Spleen (tissue), 11 donors: ENCODE measurements at regions not wholly inside any gene's neighbourhood (a gene's known extent, or its start where the extent isn't known, plus 50 kb on each side); places are given as distances from the start of the nearest gene placed in this dataset.

ENCODE experiments used
- DNase-seq: peaks from one replicate; pipeline ENCODE4 v3.0.0-alpha.2; 2020
- H3K27ac ChIP-seq, 8 donors: fragments of 200-600 bp; sonication (generic) in 7 of 8; 1 replicate in 4 of 8; 2 replicates in 4 of 8; pipeline versions ENCODE4 v1.5.0 to v1.8.0; 2016 to 2021; ENCODE audit warnings: inconsistent platforms in 4 of 8, mild to moderate bottlenecking in 4 of 8, moderate library complexity in 1 of 8
- H3K27me3 ChIP-seq, 7 donors: fragments of 200-600 bp; sonication (generic) in 6 of 7; replicated peaks in 1 of 7; 1 replicate in 4 of 7; 2 replicates in 3 of 7; pipeline versions ENCODE4 v1.5.0 to v1.8.0; 2016 to 2021; ENCODE audit warnings: inconsistent platforms in 3 of 7, mild to moderate bottlenecking in 1 of 7
- H3K36me3 ChIP-seq, 6 donors: fragments of 200-600 bp; sonication (generic) in 5 of 6; 1 replicate in 4 of 6; 2 replicates in 2 of 6; pipeline versions ENCODE4 v1.5.0 to v1.8.0; 2016 to 2021; ENCODE audit warnings: inconsistent platforms in 2 of 6
- H3K4me1 ChIP-seq, 6 donors: fragments of 200-600 bp; sonication (generic) in 5 of 6; 1 replicate in 3 of 6; 2 replicates in 3 of 6; pipeline versions ENCODE4 v1.5.0 to v1.8.0; 2016 to 2021; ENCODE audit warnings: inconsistent platforms in 3 of 6
- H3K4me3 ChIP-seq, 8 donors: fragments of 200-600 bp; sonication (generic) in 7 of 8; 1 replicate in 4 of 8; 2 replicates in 4 of 8; pipeline versions ENCODE4 v1.5.0 to v1.8.0; 2016 to 2021; ENCODE audit warnings: inconsistent platforms in 4 of 8, mild to moderate bottlenecking in 4 of 8, moderate library complexity in 2 of 8
- H3K9me3 ChIP-seq, 8 donors: fragments of 200-600 bp; sonication (generic) in 7 of 8; 1 replicate in 4 of 8; 2 replicates in 4 of 8; pipeline versions ENCODE4 v1.5.0 to v1.8.0; 2016 to 2021; ENCODE audit warnings: inconsistent platforms in 4 of 8
- POLR2A ChIP-seq, 3 donors: fragments of 450-650 bp; IDR thresholded peaks; one replicate each; pipeline ENCODE4 v1.5.1; 2017; ENCODE audit warnings: antibody characterized with exemption in 3 of 3, mild to moderate bottlenecking in 1 of 3
- POLR2AphosphoS5 ChIP-seq, 3 donors: sonication (generic); formaldehyde crosslinking; IDR thresholded peaks; one replicate each; pipeline ENCODE4 v1.5.1; 2017; ENCODE audit warnings: antibody characterized with exemption in 3 of 3
- WGBS, 5 donors: extraction: QIAGEN DNeasy Blood & Tissue Kit in 3 of 5; methylation state at CpG; one replicate each; pipeline versions ENCODE4 v1.1.5 to v1.1.7; 2013 to 2018; 5-methylcytosine and 5-hydroxymethylcytosine counted together
- intact Hi-C: fragments of 100-400 bp; cut with DNase I; formaldehyde crosslinking; loops from one replicate; pipeline ENCODE4 v1.15.0; 2023; ENCODE audit warnings: low total_unique reads
- TF ChIP-seq, protein P1 (sequence below), 11 experiments: fragments of 200-600 bp in 7 of 11; fragments of 450-650 bp in 4 of 11; sonication (generic) in 4 of 11; IDR thresholded peaks in 8 of 11; conservative IDR thresholded peaks in 3 of 11; 1 replicate in 7 of 11; 2 replicates in 4 of 11; pipeline versions ENCODE4 v1.4.0 to v1.8.0; 2016 to 2021; ENCODE audit warnings: antibody characterized with exemption in 11 of 11, inconsistent platforms in 4 of 11, mild to moderate bottlenecking in 1 of 11
- donor health status: healthy with polysubstance abuse.
- donor health status: DM: no; HTN: no; CAD: no; lungs with moderate emphysema.
- donor health status: DM: no; HTN: no; CAD: no.
- donor health status: Bipolar disorder and iron deficiency.
- donor health status: healthy.
- donor health status: DM: no; HTN: no; CAD: no.
- donor health status: DM: yes; HTN: yes; CAD: no.

DNA sequence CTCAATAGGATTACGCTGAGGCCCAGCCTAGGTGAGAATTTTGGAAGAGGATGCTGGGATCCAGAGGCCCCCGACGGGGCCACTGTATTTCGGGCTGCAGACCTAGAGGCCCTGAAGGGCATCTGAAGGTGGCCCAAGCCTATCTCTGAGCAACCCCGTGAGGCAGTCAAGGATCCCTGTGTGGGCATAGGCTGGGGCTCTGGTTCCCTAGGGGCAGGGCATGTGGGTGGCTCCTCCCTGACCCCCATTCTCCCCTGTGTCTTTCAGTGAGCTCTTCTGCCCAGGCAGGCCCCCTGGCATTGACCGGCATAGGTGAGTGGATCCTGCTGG lies 216.0 kb downstream of the SNRPN start:
- Histone ChIP-seq H3K27ac (no peak overlapping the region), H3K4me1 (no peaks in the 10 kb centered on the region), H3K4me3 (no peak overlapping the region), H3K9me3 (peaks cover 0 to 84% (median 67%) of the 10 kb centered on the region in 8 donors), H3K36me3 (no peaks in the 10 kb centered on the region), H3K27me3 (no peaks in the 10 kb centered on the region)
- WGBS, 5 donors: 74 to 94% (median 88%) methylated on average over 5 to 6 of the region's 6 CpGs
- DNase-seq: no peak
- no peak for TF ChIP-seq POLR2A (IDR thresholded peaks at IDR 0.05)
- TF ChIP-seq POLR2AphosphoS5 (IDR thresholded peaks at IDR 0.05): no peak
- TF ChIP-seq, protein P1, sequence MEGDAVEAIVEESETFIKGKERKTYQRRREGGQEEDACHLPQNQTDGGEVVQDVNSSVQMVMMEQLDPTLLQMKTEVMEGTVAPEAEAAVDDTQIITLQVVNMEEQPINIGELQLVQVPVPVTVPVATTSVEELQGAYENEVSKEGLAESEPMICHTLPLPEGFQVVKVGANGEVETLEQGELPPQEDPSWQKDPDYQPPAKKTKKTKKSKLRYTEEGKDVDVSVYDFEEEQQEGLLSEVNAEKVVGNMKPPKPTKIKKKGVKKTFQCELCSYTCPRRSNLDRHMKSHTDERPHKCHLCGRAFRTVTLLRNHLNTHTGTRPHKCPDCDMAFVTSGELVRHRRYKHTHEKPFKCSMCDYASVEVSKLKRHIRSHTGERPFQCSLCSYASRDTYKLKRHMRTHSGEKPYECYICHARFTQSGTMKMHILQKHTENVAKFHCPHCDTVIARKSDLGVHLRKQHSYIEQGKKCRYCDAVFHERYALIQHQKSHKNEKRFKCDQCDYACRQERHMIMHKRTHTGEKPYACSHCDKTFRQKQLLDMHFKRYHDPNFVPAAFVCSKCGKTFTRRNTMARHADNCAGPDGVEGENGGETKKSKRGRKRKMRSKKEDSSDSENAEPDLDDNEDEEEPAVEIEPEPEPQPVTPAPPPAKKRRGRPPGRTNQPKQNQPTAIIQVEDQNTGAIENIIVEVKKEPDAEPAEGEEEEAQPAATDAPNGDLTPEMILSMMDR (IDR thresholded peaks at IDR 0.05 in 8 of 11, conservative IDR thresholded peaks at IDR 0.05 in 3 of 11): no peak
- intact Hi-C loops: no loop called here

DNA sequence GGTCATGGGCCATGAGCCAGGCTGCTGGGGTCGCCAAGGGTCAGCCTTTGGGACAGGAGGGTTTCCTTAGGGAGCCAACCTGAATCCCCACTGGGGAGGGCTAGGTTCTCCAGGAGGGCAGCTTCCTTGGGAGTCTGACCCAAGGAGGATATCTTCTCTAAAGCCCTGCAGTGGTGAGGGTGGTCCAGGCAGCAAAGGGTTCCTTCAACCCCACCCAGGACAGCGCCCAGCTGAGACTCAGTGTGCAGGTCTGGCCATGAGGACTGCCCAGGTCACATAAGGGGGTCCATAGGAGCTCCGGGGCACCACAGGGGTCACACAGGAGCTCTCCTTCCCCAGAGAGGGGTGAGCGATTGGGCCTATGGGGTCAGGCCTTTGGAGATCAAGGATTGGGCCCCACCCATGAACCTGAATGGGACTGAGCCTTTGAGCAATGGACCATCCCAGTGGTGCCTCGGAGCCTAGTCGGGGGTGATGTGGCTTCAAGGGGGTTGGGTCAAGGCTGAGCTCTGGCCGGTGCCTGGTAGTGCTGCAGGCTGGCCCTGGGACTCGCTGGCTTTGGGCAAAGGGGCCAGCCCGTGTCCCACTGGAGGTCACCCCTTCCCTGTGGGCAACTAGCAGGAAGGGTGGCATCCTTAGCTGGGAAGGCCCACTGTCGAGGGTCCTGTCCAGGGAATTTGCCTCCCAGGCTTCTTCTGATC lies 216.5 kb downstream of the SNRPN start:
- WGBS, 5 donors: 77 to 83% (median 82%) methylated on average over 7 to 10 of the region's 10 CpGs
- no peak overlapping the region for H3K27ac ChIP-seq
- H3K4me3 ChIP-seq: no peak overlapping the region
- H3K27me3 ChIP-seq: no peaks in the 10 kb centered on the region
- DNase-seq: peak; percentile 60
- no peaks in the 10 kb centered on the region for H3K4me1 ChIP-seq
- peaks cover 0 to 89% (median 72%) of the 10 kb centered on the region in 8 donors for H3K9me3 ChIP-seq
- H3K36me3 ChIP-seq: no peaks in the 10 kb centered on the region
- TF ChIP-seq, protein P1 (IDR thresholded peaks at IDR 0.05 in 8 of 11, conservative IDR thresholded peaks at IDR 0.05 in 3 of 11): no peak
- TF ChIP-seq POLR2AphosphoS5 (IDR thresholded peaks at IDR 0.05) (no peak), POLR2A (IDR thresholded peaks at IDR 0.05) (no peak)
- intact Hi-C loops: no loop called here

GRCh38 chr15:25171856-25172687 lies 217.3 kb downstream of the SNRPN start:
- no peaks in the 10 kb centered on the region for H3K4me1 ChIP-seq
- no peaks in the 10 kb centered on the region for H3K27me3 ChIP-seq
- TF ChIP-seq, protein P1 (IDR thresholded peaks at IDR 0.05 in 8 of 11, conservative IDR thresholded peaks at IDR 0.05 in 3 of 11): no peak
- TF ChIP-seq POLR2AphosphoS5 (IDR thresholded peaks at IDR 0.05) (no peak), POLR2A (IDR thresholded peaks at IDR 0.05) (no peak)
- H3K4me3 ChIP-seq: no peak overlapping the region
- DNase-seq: peak; percentile 41
- H3K36me3 ChIP-seq: no peaks in the 10 kb centered on the region
- peaks cover 0 to 91% (median 81%) of the 10 kb centered on the region in 8 donors for H3K9me3 ChIP-seq
- 90 to 96% (median 95%) methylated on average over 4 to 9 of the region's 9 CpGs for WGBS, 5 donors
- H3K27ac ChIP-seq: no peak overlapping the region
- intact Hi-C loops: no loop called here

DNA sequence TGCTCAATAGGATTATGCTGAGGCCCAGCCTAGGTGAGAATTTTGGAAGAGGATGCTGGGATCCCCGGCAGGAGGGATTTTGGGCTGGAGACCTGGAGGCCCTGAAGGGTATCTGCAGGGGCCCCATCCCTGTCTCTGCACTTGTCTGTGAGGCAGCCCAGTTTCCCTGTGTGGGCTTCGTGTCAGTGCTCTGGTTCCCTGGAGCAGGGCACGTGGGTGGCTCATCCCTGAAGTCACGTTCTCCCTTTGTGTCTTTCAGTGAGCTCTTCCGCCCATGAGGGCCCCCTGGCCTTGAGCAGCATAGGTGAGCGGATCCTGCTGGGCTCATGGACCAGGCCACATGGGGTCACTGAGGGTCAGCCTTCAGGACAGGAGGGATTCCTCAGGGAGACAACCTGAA lies 217.9 kb downstream of the SNRPN start:
- WGBS, 5 donors: 82 to 92% (median 91%) methylated on average over 2 to 6 of the region's 6 CpGs
- Histone ChIP-seq H3K36me3 (no peaks in the 10 kb centered on the region), H3K27ac (no peak overlapping the region), H3K9me3 (peaks cover 0 to 91% (median 87%) of the 10 kb centered on the region in 8 donors), H3K4me3 (no peak overlapping the region), H3K4me1 (no peaks in the 10 kb centered on the region), H3K27me3 (no peaks in the 10 kb centered on the region)
- intact Hi-C loops: no loop called here
- TF ChIP-seq POLR2A (IDR thresholded peaks at IDR 0.05) (no peak), POLR2AphosphoS5 (IDR thresholded peaks at IDR 0.05) (no peak)
- TF ChIP-seq, protein P1 (IDR thresholded peaks at IDR 0.05 in 8 of 11, conservative IDR thresholded peaks at IDR 0.05 in 3 of 11): no peak
- peak; percentile 35 for DNase-seq
